IMR-90 (cell line): ENCODE measurements at regions not wholly inside any gene's neighbourhood (a gene's known extent, or its start where the extent isn't known, plus 50 kb on each side); places are given as distances from the start of the nearest gene placed in this dataset.

Experiments
- ATAC-seq: fragments of 200-7000 bp; cut with Tn5 transposase; 2 replicates; pipeline ENCODE4 v1.9.1; 2020; ENCODE audit warnings: low read depth, mild to moderate bottlenecking, moderate library complexity
- BruUV-seq: library from RNA; stranded (reverse); fragments of 400-500 nt; replicated peaks from 2 replicates; lab custom pipeline; 2021; lab: Mats Ljungman, UMichigan
- CTCF ChIA-PET: fragments of 300-600 bp; formaldehyde crosslinking; extraction: SDS; loops from one replicate; lab custom pipeline; 2021; ENCODE audit warnings: antibody characterized with exemption; lab: Yijun Ruan, JAX
- POLR2A ChIA-PET: fragments of 300-600 bp; sonication (Branson Sonifier 250); formaldehyde crosslinking; loops from one replicate; lab custom pipeline; 2022; ENCODE audit warnings: antibody characterized with exemption; ENCODE audit not compliant: unreplicated experiment; lab: Charles Lee
- DNase-seq: peaks from one replicate; pipeline ENCODE4 v3.0.0; 2013
- H2AFZ ChIP-seq: replicated peaks from 2 replicates; pipeline ENCODE3; 2013; ENCODE audit warnings: low read length, mild to moderate bottlenecking; ENCODE audit not compliant: poor library complexity
- H2AK5ac ChIP-seq: 2 replicates; pipeline ENCODE4 v1.6.1; 2013; ENCODE audit warnings: low read depth, low read length, inconsistent platforms
- H2AK9ac ChIP-seq: replicated peaks from 2 replicates; pipeline ENCODE3; 2013; ENCODE audit warnings: mild to moderate bottlenecking, low read depth, low read length, moderate library complexity; ENCODE audit not compliant: poor library complexity
- H2BK120ac ChIP-seq: 2 replicates; pipeline ENCODE4 v1.6.1; 2013; ENCODE audit warnings: low read depth, low read length, inconsistent platforms
- H2BK15ac ChIP-seq: 3 replicates; pipeline ENCODE4 v1.6.1; 2013; ENCODE audit warnings: low read depth, low read length, inconsistent platforms
- H2BK20ac ChIP-seq: 2 replicates; pipeline ENCODE4 v1.6.1; 2013; ENCODE audit warnings: low read depth, mild to moderate bottlenecking, inconsistent platforms, low read length, moderate library complexity
- H2BK5ac ChIP-seq: 2 replicates; pipeline ENCODE4 v1.6.1; 2013; ENCODE audit warnings: mild to moderate bottlenecking, low read depth, low read length, inconsistent platforms; ENCODE audit not compliant: poor library complexity, severe bottlenecking
- H3K14ac ChIP-seq: replicated peaks from 2 replicates; pipeline ENCODE4 v1.6.1; 2013; ENCODE audit warnings: low read depth, low read length, inconsistent platforms
- H3K18ac ChIP-seq: 2 replicates; pipeline ENCODE4 v1.6.1; 2013; ENCODE audit warnings: low read depth, low read length, control low read depth
- H3K23ac ChIP-seq: 2 replicates; pipeline ENCODE4 v1.6.1; 2013; ENCODE audit warnings: low read depth, low read length, inconsistent platforms
- H3K27ac ChIP-seq: 2 replicates; pipeline ENCODE4 v1.5.1; 2013; ENCODE audit warnings: mild to moderate bottlenecking, control low read depth, low read length; ENCODE audit not compliant: insufficient read depth
- H3K27me3 ChIP-seq: 2 replicates; pipeline ENCODE4 v1.6.1; 2013; ENCODE audit warnings: low read length; ENCODE audit not compliant: control insufficient read depth, insufficient read depth
- H3K36me3 ChIP-seq: 2 replicates; pipeline ENCODE4 v1.6.1; 2013; ENCODE audit warnings: low read length, mixed read lengths; ENCODE audit not compliant: control insufficient read depth, insufficient read depth
- H3K4ac ChIP-seq: 2 replicates; pipeline ENCODE4 v1.6.1; 2013; ENCODE audit warnings: low read depth, low read length, inconsistent platforms
- H3K4me1 ChIP-seq: 2 replicates; pipeline ENCODE4 v1.6.1; 2013; ENCODE audit warnings: low read length, mixed read lengths; ENCODE audit not compliant: control insufficient read depth, insufficient read depth
- H3K4me2 ChIP-seq: 2 replicates; pipeline ENCODE4 v1.6.1; 2013; ENCODE audit warnings: low read depth, mild to moderate bottlenecking, control low read depth, low read length, moderate library complexity
- H3K4me3 ChIP-seq: 2 replicates; pipeline ENCODE4 v1.5.1; 2013; ENCODE audit warnings: low read depth, mild to moderate bottlenecking, control low read depth, low read length, moderate library complexity; ENCODE audit not compliant: insufficient read depth
- H3K56ac ChIP-seq: 2 replicates; pipeline ENCODE4 v1.6.1; 2013; ENCODE audit warnings: low read length, inconsistent platforms; ENCODE audit not compliant: insufficient read depth; ENCODE audit errors: extremely low read depth
- H3K79me1 ChIP-seq, 2 experiments: 2 replicates each; pipeline ENCODE4 v1.6.1; 2013; ENCODE audit warnings: low read length in 2 of 2, inconsistent platforms in 1 of 2, low read depth in 1 of 2
- H3K9ac ChIP-seq: 2 replicates; pipeline ENCODE4 v1.6.1; 2013; ENCODE audit warnings: low read depth, low read length, control low read depth
- H3K9me1 ChIP-seq: 2 replicates; pipeline ENCODE4 v1.6.1; 2013; ENCODE audit warnings: low read length, inconsistent platforms; ENCODE audit not compliant: insufficient read depth
- H3K9me3 ChIP-seq: 2 replicates; pipeline ENCODE4 v1.6.1; 2013; ENCODE audit warnings: low read length; ENCODE audit not compliant: control insufficient read depth, insufficient read depth
- H4K20me1 ChIP-seq: 2 replicates; pipeline ENCODE4 v1.6.1; 2013; ENCODE audit warnings: low read length, inconsistent platforms; ENCODE audit not compliant: insufficient read depth
- H4K5ac ChIP-seq: 2 replicates; pipeline ENCODE4 v1.6.1; 2013; ENCODE audit warnings: mild to moderate bottlenecking, low read depth, low read length, control low read depth
- H4K8ac ChIP-seq, 2 experiments: 2 replicates each; pipeline ENCODE4 v1.6.1; 2013; ENCODE audit warnings: low read depth in 2 of 2, low read length in 2 of 2, control low read depth in 1 of 2, inconsistent platforms in 1 of 2
- H4K91ac ChIP-seq: 2 replicates; pipeline ENCODE4 v1.6.1; 2013; ENCODE audit warnings: low read depth, low read length, inconsistent platforms; ENCODE audit not compliant: insufficient read depth
- BHLHE40 ChIP-seq: fragments of 150-350 bp; IDR thresholded peaks from 2 replicates; pipeline ENCODE4 v1.6.1; 2016; ENCODE audit warnings: mild to moderate bottlenecking, low read depth, low read length
- CEBPB ChIP-seq: IDR thresholded peaks from 2 replicates; pipeline ENCODE4 v1.6.1; 2012; ENCODE audit warnings: low read depth, low read length, improper control_type of control experiment
- CHD1 ChIP-seq: IDR thresholded peaks from 2 replicates; pipeline ENCODE4 v1.6.1; 2012; ENCODE audit warnings: low read depth, low read length, improper control_type of control experiment
- CTCF ChIP-seq: conservative IDR thresholded peaks from 2 replicates; pipeline ENCODE4 v1.5.1; 2012; ENCODE audit warnings: mild to moderate bottlenecking, low read depth, low read length, improper control_type of control experiment
- ELK1 ChIP-seq: fragments of 150-350 bp; IDR thresholded peaks from 2 replicates; pipeline ENCODE4 v1.6.1; 2016; ENCODE audit warnings: low read depth, mild to moderate bottlenecking, low read length, moderate library complexity, borderline replicate concordance
- FOS ChIP-seq: fragments of 150-350 bp; IDR thresholded peaks from 2 replicates; pipeline ENCODE4 v1.6.1; 2016; ENCODE audit warnings: low read depth, low read length
- MAFK ChIP-seq: IDR thresholded peaks from 2 replicates; pipeline ENCODE4 v1.6.1; 2012; ENCODE audit warnings: low read depth, low read length, improper control_type of control experiment
- MAZ ChIP-seq: IDR thresholded peaks from 2 replicates; pipeline ENCODE4 v1.6.1; 2012; ENCODE audit warnings: low read depth, mild to moderate bottlenecking, low read length, improper control_type of control experiment, moderate library complexity, borderline replicate concordance
- MXI1 ChIP-seq: IDR thresholded peaks from 2 replicates; pipeline ENCODE4 v1.6.1; 2012; ENCODE audit warnings: low read depth, mild to moderate bottlenecking, low read length, moderate library complexity, borderline replicate concordance
- NFE2L2 ChIP-seq: fragments of 150-350 bp; IDR thresholded peaks from 2 replicates; pipeline ENCODE4 v1.6.1; 2016; ENCODE audit warnings: low read depth, mild to moderate bottlenecking, low read length
- POLR2A ChIP-seq: IDR thresholded peaks from 2 replicates; pipeline ENCODE4 v1.6.1; 2012; ENCODE audit warnings: mild to moderate bottlenecking, low read depth, low read length
- RAD21 ChIP-seq: IDR thresholded peaks from 2 replicates; pipeline ENCODE4 v1.6.1; 2012; ENCODE audit warnings: low read length, improper control_type of control experiment
- RCOR1 ChIP-seq: IDR thresholded peaks from 2 replicates; pipeline ENCODE4 v1.6.1; 2012; ENCODE audit warnings: mild to moderate bottlenecking, low read length, improper control_type of control experiment; ENCODE audit not compliant: insufficient replicate concordance
- RFX5 ChIP-seq: IDR thresholded peaks from 2 replicates; pipeline ENCODE4 v1.8.0; 2012; ENCODE audit warnings: low read depth, mild to moderate bottlenecking, low read length, moderate library complexity
- SMC3 ChIP-seq: fragments of 150-350 bp; IDR thresholded peaks from 2 replicates; pipeline ENCODE4 v1.6.1; 2016; ENCODE audit warnings: low read depth, mild to moderate bottlenecking, antibody characterized with exemption, low read length, moderate library complexity
- USF2 ChIP-seq: fragments of 150-350 bp; IDR thresholded peaks from 2 replicates; pipeline ENCODE4 v1.6.1; 2017; ENCODE audit warnings: mild to moderate bottlenecking, antibody characterized with exemption, low read length, low read depth
- WGBS, 2 experiments: methylation state at CpG; one replicate each; pipeline versions ENCODE4 v1.1.5 to v1.1.7; 2013; ENCODE audit warnings: missing lambda C conversion rate in 2 of 2; ENCODE audit not compliant: insufficient read length in 1 of 2; ENCODE audit errors: extremely low coverage in 2 of 2; 5-methylcytosine and 5-hydroxymethylcytosine counted together
- dilution Hi-C: fragments of 300-500 bp; cut with HindIII; formaldehyde crosslinking; loops from one replicate; pipeline ENCODE4 v1.14.3; 2018; ENCODE audit warnings: low sequenced_read_pairs; ENCODE audit not compliant: unreplicated experiment
- in situ Hi-C: fragments of 300-500 bp; cut with MboI; formaldehyde crosslinking; loops from 3 replicates; pipeline ENCODE4 v1.14.3; 2019; ENCODE audit warnings: low sequenced_read_pairs, inconsistent platforms, mixed read lengths
- intact Hi-C: fragments of 100-400 bp; cut with micrococcal nuclease; formaldehyde crosslinking; loops from 2 replicates; pipeline ENCODE4 v1.10.0; 2022

- Histone ChIP-seq H3K56ac (no peak overlapping the region), H4K91ac (no peak overlapping the region), H3K14ac (no peak overlapping the region), H2AK9ac (no peak overlapping the region), H2BK20ac (no peak overlapping the region), H3K23ac (no peak overlapping the region), H2BK120ac (no peak overlapping the region), H3K18ac (no peak overlapping the region), H4K8ac (no peak overlapping the region), H3K79me1 (no peaks in the 10 kb centered on the region), H3K27me3 (peaks cover 36% of the 10 kb centered on the region), H4K5ac (no peak overlapping the region), H3K4me3 (no peak overlapping the region), H2AK5ac (no peak overlapping the region), H2AFZ (no peak overlapping the region), H4K20me1 (no peaks in the 10 kb centered on the region), H2BK15ac (no peak overlapping the region), H3K9me3 (peaks cover 10% of the 10 kb centered on the region; the same call in 1 of the 2 replicates), H3K36me3 (no peaks in the 10 kb centered on the region), H3K9ac (no peak overlapping the region), H2BK5ac (no peak overlapping the region), H3K4me2 (no peak overlapping the region; the same call in 1 of the 2 replicates), H3K4me1 (peaks cover 4% of the 10 kb centered on the region; the same call in 1 of the 2 replicates), H3K27ac (no peak overlapping the region), H3K9me1 (no peaks in the 10 kb centered on the region), H3K4ac (no peak overlapping the region)
- CTCF ChIA-PET = interaction anchor here (0.6 kb wide), 1 partner anchor 190 kb away, joined by 3 read pairs; no protein-coding TSS in a partner anchor
- no peak for DNase-seq
- dilution Hi-C loops = no loop called here
- POLR2A ChIA-PET = interaction anchor here (0.6 kb wide), 1 partner anchor 79 kb away, joined by 4 read pairs; no protein-coding TSS in a partner anchor
- no peak for ATAC-seq
- intact Hi-C loops = loop anchor here (5.0 to 10.0 kb wide), 3 partner anchors 324 to 1266 kb away; partner anchors contain the start of genes FOXP2 and MDFIC
- in situ Hi-C loops = no loop called here
- WGBS, 2 experiments = 40% methylated on average over 1 of the region's 2 CpGs; no CpG with 5 or more reads in 1 of the 2 experiments
- TF ChIP-seq MXI1 = no peak
- no peak for TF ChIP-seq CEBPB
- no peak for TF ChIP-seq RAD21
- no peak for TF ChIP-seq FOS
- no peak for TF ChIP-seq SMC3
- TF ChIP-seq RFX5 = no peak
- no peak for TF ChIP-seq MAFK
- TF ChIP-seq MAZ = no peak
- TF ChIP-seq CTCF = no peak
- TF ChIP-seq USF2 = no peak
- no peak for TF ChIP-seq NFE2L2
- no peak for TF ChIP-seq CHD1
- no peak for TF ChIP-seq ELK1
- TF ChIP-seq POLR2A = no peak
- TF ChIP-seq RCOR1 = no peak
- TF ChIP-seq BHLHE40 = no peak
- no TSS peak for BruUV-seq
Observed at GRCh38 chr7:114088470-114088940, 169.7 kb upstream of the PPP1R3A start.
